HCT116 (cell line): ENCODE measurements at regions not wholly inside any gene's neighbourhood (a gene's known extent, or its start where the extent isn't known, plus 50 kb on each side); places are given as distances from the start of the nearest gene placed in this dataset.

Experiments used
- ATAC-seq: fragments of 200-7000 bp; cut with Tn5 transposase; 2 replicates; pipeline ENCODE4 v1.9.1; 2020; ENCODE audit warnings: mild to moderate bottlenecking, moderate library complexity
- BruUV-seq: library from RNA; stranded (reverse); fragments of 400-500 nt; replicated peaks from 2 replicates; lab custom pipeline; 2021; lab: Mats Ljungman, UMichigan
- CTCF ChIA-PET: fragments of 300-600 bp; sonication (Branson Sonifier 250); formaldehyde crosslinking; loops from one replicate; lab custom pipeline; 2021; ENCODE audit warnings: antibody characterized with exemption; lab: Charles Lee
- POLR2A ChIA-PET: fragments of 300-600, 350-600 bp; sonication (Branson Sonifier 250); formaldehyde crosslinking; loops from one replicate; lab custom pipeline; 2021; ENCODE audit warnings: antibody characterized with exemption; lab: Charles Lee
- RAD21 ChIA-PET, 2 experiments: fragments of 300-600 bp; sonication (Branson Sonifier 250); formaldehyde crosslinking; loops; one replicate each; lab custom pipeline; 2023; ENCODE audit warnings: low total read pairs in 2 of 2; ENCODE audit not compliant: uncharacterized antibody in 2 of 2, unreplicated experiment in 2 of 2, low non-redundant PET in 1 of 2; lab: Charles Lee
- DNase-seq: peaks from one replicate; pipeline ENCODE4 v3.0.0-alpha.2; 2010; ENCODE audit warnings: low read depth, low spot score
- H2AFZ ChIP-seq: fragments of 200-600 bp; shearing (Covaris generic), sonication (generic); 2 replicates; pipeline ENCODE4 v1.6.1; 2017; ENCODE audit warnings: low read depth, mixed run types, mixed read lengths, antibody characterized with exemption, low read length; ENCODE audit not compliant: poor library complexity, severe bottlenecking
- H3K27ac ChIP-seq: 2 replicates; pipeline ENCODE4 v1.5.1; 2012; ENCODE audit warnings: low read depth, low read length
- H3K27me3 ChIP-seq: fragments of 200-600 bp; sonication (generic); 2 replicates; pipeline ENCODE4 v1.6.1; 2016; ENCODE audit warnings: mixed run types, low read length, mixed read lengths; ENCODE audit not compliant: insufficient read depth
- H3K36me3 ChIP-seq, 2 experiments: fragments of 200-500 bp in 1 of 2; fragments of 200-600 bp in 1 of 2; sonication (Bioruptor generic) in 1 of 2; sonication (generic) in 1 of 2; 2 replicates each; pipeline versions ENCODE4 v1.5.1 to v1.6.1; 2014 to 2016; ENCODE audit warnings: low read length in 2 of 2, inconsistent platforms in 1 of 2, mixed read lengths in 1 of 2, mixed run types in 1 of 2; ENCODE audit not compliant: insufficient read depth in 2 of 2, control insufficient read depth in 1 of 2
- H3K4me1 ChIP-seq, 2 experiments: fragments of 200-600 bp in 1 of 2; sonication (generic) in 1 of 2; 2 replicates each; pipeline versions ENCODE4 v1.5.1 to v1.6.1; 2012 to 2017; ENCODE audit warnings: low read length in 2 of 2, inconsistent platforms in 1 of 2, mild to moderate bottlenecking in 1 of 2, mixed read lengths in 1 of 2, mixed run types in 1 of 2, moderate library complexity in 1 of 2; ENCODE audit not compliant: insufficient read depth in 2 of 2, control insufficient read depth in 1 of 2
- H3K4me2 ChIP-seq: fragments of 200-600 bp; sonication (generic); 2 replicates; pipeline ENCODE4 v1.6.1; 2017; ENCODE audit warnings: mixed run types, low read length, mixed read lengths
- H3K4me3 ChIP-seq, 2 experiments: fragments of 200-600 bp in 1 of 2; sonication (generic) in 1 of 2; replicated peaks in 1 of 2; 2 replicates each; pipeline ENCODE4 v1.5.1; 2011 to 2016; ENCODE audit warnings: low read length in 2 of 2, control low read depth in 1 of 2, low read depth in 1 of 2, mild to moderate bottlenecking in 1 of 2, mixed read lengths in 1 of 2, mixed run types in 1 of 2
- H3K79me2 ChIP-seq: fragments of 200-600 bp; sonication (generic); 2 replicates; pipeline ENCODE4 v1.6.1; 2017; ENCODE audit warnings: mild to moderate bottlenecking, mixed run types, low read length, moderate library complexity, mixed read lengths; ENCODE audit not compliant: insufficient read depth
- H3K9ac ChIP-seq: fragments of 200-600 bp; sonication (generic); 2 replicates; pipeline ENCODE4 v1.6.1; 2016; ENCODE audit warnings: low read length, mixed read lengths
- H3K9me2 ChIP-seq: fragments of 200-600 bp; sonication (generic), shearing (Covaris generic); 2 replicates; pipeline ENCODE4 v1.6.1; 2017; ENCODE audit warnings: mixed run types, mild to moderate bottlenecking, moderate library complexity; ENCODE audit not compliant: insufficient read depth
- H3K9me3 ChIP-seq, 2 experiments: fragments of 200-500 bp in 1 of 2; fragments of 200-600 bp in 1 of 2; sonication (Bioruptor generic) in 1 of 2; sonication (generic) in 1 of 2; 2 replicates each; pipeline ENCODE4 v1.6.1; 2014 to 2017; ENCODE audit warnings: low read length in 2 of 2, mixed read lengths in 2 of 2, inconsistent platforms in 1 of 2, low read depth in 1 of 2, mild to moderate bottlenecking in 1 of 2, mixed run types in 1 of 2, moderate library complexity in 1 of 2; ENCODE audit not compliant: control insufficient read depth in 1 of 2, insufficient read depth in 1 of 2
- H4K20me1 ChIP-seq: fragments of 200-600 bp; sonication (generic), shearing (Covaris generic); 2 replicates; pipeline ENCODE4 v1.6.1; 2017; ENCODE audit warnings: mixed run types, mild to moderate bottlenecking, moderate library complexity; ENCODE audit not compliant: insufficient read depth
- CEBPB ChIP-seq: IDR thresholded peaks from 2 replicates; pipeline ENCODE4 v1.6.1; 2012; ENCODE audit warnings: low read depth
- EGR1 ChIP-seq: IDR thresholded peaks from 2 replicates; pipeline ENCODE4 v1.6.1; 2012; ENCODE audit warnings: low read depth
- ELF1 ChIP-seq: IDR thresholded peaks from 2 replicates; pipeline ENCODE4 v1.6.1; 2012; ENCODE audit warnings: low read depth, borderline replicate concordance
- EZH2 ChIP-seq: fragments of 200-600 bp; sonication (generic); IDR thresholded peaks from 2 replicates; pipeline ENCODE4 v1.6.1; 2017; ENCODE audit warnings: antibody characterized with exemption, mixed run types
- EZH2phosphoT487 ChIP-seq: fragments of 200-600 bp; IDR thresholded peaks from 2 replicates; pipeline ENCODE4 v1.6.1; 2018; ENCODE audit warnings: antibody characterized with exemption, borderline replicate concordance
- JUND ChIP-seq: IDR thresholded peaks from 2 replicates; pipeline ENCODE4 v1.6.1; 2012
- POLR2A ChIP-seq: IDR thresholded peaks from 2 replicates; pipeline ENCODE4 v1.7.0; 2011; ENCODE audit warnings: borderline replicate concordance; ENCODE audit not compliant: insufficient read depth, insufficient read length; ENCODE audit errors: extremely low read depth
- POLR2AphosphoS5 ChIP-seq: IDR thresholded peaks from 2 replicates; pipeline ENCODE4 v1.6.1; 2011; ENCODE audit warnings: mild to moderate bottlenecking, low read depth, low read length, moderate library complexity
- RAD21 ChIP-seq: IDR thresholded peaks from 2 replicates; pipeline ENCODE4 v1.6.1; 2012; ENCODE audit warnings: low read depth, mild to moderate bottlenecking
- SIN3A ChIP-seq: IDR thresholded peaks from 2 replicates; pipeline ENCODE4 v1.6.1; 2012; ENCODE audit warnings: low read depth
- SP1 ChIP-seq: IDR thresholded peaks from 2 replicates; pipeline ENCODE4 v1.6.1; 2012; ENCODE audit warnings: low read depth
- YY1 ChIP-seq: IDR thresholded peaks from 2 replicates; pipeline ENCODE4 v1.6.1; 2011; ENCODE audit warnings: low read length, low read depth, moderate library complexity, mild to moderate bottlenecking; ENCODE audit not compliant: insufficient replicate concordance; ENCODE audit errors: extremely low read depth
- ZFX ChIP-seq: fragments of 450-650 bp; IDR thresholded peaks from 2 replicates; pipeline ENCODE4 v1.6.1; 2017
- ZNF274 ChIP-seq: fragments of 200-500 bp; sonication (Bioruptor generic); IDR thresholded peaks from 2 replicates; pipeline ENCODE4 v1.6.1; 2014; ENCODE audit warnings: mild to moderate bottlenecking, low read depth, low read length, inconsistent platforms
- intact Hi-C: fragments of 100-400 bp; cut with micrococcal nuclease; formaldehyde crosslinking; loops from 2 replicates; pipeline ENCODE4 v1.10.0; 2022
- TF ChIP-seq, protein P1 (sequence below): IDR thresholded peaks from 2 replicates; pipeline ENCODE4 v1.6.1; 2012; ENCODE audit warnings: low read depth
- TF ChIP-seq, protein P2 (sequence below), 3 experiments: fragments of 200-600 bp in 1 of 3; sonication (generic) in 1 of 3; IDR thresholded peaks in 2 of 3; conservative IDR thresholded peaks in 1 of 3; 2 replicates each; pipeline ENCODE4 v1.5.1; 2012 to 2017; ENCODE audit warnings: low read depth in 2 of 3, low read length in 2 of 3, antibody characterized with exemption in 1 of 3, borderline replicate concordance in 1 of 3, control low read depth in 1 of 3, mild to moderate bottlenecking in 1 of 3, mixed read lengths in 1 of 3, mixed run types in 1 of 3, moderate library complexity in 1 of 3; ENCODE audit not compliant: insufficient read depth in 1 of 3
- TF ChIP-seq, protein P3 (sequence below): IDR thresholded peaks from 2 replicates; pipeline ENCODE4 v1.6.1; 2012

DNA sequence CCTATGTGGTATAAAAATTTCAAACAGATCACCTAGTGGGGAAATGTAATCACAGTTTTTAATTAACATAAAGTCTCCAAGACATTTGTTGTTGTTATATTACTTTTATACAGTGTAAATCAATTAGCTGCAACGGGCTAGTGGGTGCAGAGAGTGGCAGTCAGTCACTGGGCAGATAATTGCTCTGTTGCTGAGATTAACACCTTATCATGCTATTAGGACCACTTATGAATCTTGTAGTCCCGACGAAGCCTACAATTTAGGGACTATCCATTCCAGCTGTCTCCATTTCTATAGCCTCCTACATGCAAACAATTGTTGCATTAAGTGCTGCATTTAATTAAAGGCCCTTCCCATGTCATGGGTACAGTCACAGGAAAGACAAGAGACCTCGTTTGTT is 158.9 kb upstream of the PROX1 start:
- H4K20me1 ChIP-seq = no peaks in the 10 kb centered on the region
- TF ChIP-seq ELF1 = no peak
- TF ChIP-seq YY1 = no peak
- TF ChIP-seq POLR2A = no peak
- no peak for TF ChIP-seq CEBPB
- no peak for TF ChIP-seq EZH2phosphoT487
- no peak for TF ChIP-seq EZH2
- TF ChIP-seq, protein P1, sequence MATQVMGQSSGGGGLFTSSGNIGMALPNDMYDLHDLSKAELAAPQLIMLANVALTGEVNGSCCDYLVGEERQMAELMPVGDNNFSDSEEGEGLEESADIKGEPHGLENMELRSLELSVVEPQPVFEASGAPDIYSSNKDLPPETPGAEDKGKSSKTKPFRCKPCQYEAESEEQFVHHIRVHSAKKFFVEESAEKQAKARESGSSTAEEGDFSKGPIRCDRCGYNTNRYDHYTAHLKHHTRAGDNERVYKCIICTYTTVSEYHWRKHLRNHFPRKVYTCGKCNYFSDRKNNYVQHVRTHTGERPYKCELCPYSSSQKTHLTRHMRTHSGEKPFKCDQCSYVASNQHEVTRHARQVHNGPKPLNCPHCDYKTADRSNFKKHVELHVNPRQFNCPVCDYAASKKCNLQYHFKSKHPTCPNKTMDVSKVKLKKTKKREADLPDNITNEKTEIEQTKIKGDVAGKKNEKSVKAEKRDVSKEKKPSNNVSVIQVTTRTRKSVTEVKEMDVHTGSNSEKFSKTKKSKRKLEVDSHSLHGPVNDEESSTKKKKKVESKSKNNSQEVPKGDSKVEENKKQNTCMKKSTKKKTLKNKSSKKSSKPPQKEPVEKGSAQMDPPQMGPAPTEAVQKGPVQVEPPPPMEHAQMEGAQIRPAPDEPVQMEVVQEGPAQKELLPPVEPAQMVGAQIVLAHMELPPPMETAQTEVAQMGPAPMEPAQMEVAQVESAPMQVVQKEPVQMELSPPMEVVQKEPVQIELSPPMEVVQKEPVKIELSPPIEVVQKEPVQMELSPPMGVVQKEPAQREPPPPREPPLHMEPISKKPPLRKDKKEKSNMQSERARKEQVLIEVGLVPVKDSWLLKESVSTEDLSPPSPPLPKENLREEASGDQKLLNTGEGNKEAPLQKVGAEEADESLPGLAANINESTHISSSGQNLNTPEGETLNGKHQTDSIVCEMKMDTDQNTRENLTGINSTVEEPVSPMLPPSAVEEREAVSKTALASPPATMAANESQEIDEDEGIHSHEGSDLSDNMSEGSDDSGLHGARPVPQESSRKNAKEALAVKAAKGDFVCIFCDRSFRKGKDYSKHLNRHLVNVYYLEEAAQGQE = no peak
- no peak for TF ChIP-seq RAD21
- TF ChIP-seq JUND = no peak
- no peak for TF ChIP-seq ZFX
- TF ChIP-seq, protein P2, sequence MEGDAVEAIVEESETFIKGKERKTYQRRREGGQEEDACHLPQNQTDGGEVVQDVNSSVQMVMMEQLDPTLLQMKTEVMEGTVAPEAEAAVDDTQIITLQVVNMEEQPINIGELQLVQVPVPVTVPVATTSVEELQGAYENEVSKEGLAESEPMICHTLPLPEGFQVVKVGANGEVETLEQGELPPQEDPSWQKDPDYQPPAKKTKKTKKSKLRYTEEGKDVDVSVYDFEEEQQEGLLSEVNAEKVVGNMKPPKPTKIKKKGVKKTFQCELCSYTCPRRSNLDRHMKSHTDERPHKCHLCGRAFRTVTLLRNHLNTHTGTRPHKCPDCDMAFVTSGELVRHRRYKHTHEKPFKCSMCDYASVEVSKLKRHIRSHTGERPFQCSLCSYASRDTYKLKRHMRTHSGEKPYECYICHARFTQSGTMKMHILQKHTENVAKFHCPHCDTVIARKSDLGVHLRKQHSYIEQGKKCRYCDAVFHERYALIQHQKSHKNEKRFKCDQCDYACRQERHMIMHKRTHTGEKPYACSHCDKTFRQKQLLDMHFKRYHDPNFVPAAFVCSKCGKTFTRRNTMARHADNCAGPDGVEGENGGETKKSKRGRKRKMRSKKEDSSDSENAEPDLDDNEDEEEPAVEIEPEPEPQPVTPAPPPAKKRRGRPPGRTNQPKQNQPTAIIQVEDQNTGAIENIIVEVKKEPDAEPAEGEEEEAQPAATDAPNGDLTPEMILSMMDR (IDR thresholded peaks at IDR 0.05 in 2 of 3, conservative IDR thresholded peaks at IDR 0.05 in 1 of 3; ENCODE audit: borderline replicate concordance in 1 of 3, insufficient read depth in 1 of 3, low read depth in 2 of 3, low read length in 2 of 3) = no peak
- TF ChIP-seq SIN3A = no peak
- no peak for TF ChIP-seq SP1
- TF ChIP-seq, protein P3, sequence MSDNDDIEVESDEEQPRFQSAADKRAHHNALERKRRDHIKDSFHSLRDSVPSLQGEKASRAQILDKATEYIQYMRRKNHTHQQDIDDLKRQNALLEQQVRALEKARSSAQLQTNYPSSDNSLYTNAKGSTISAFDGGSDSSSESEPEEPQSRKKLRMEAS = no peak
- TF ChIP-seq ZNF274 = no peak
- no peak for TF ChIP-seq POLR2AphosphoS5
- TF ChIP-seq EGR1 = no peak
- TF ChIP-seq, all 23 proteins: peak for 0
- ChIA-PET POLR2A (no interaction called here), CTCF (no interaction called here), RAD21 (no interaction called here)
- Histone ChIP-seq H3K9me2 (no peaks in the 10 kb centered on the region), H3K36me3 (no peaks in the 10 kb centered on the region), H3K27me3 (peaks cover 3% of the 10 kb centered on the region; the same call in 1 of the 2 replicates), H3K9ac (no peak overlapping the region), H3K9me3 (no peaks in the 10 kb centered on the region), H3K4me2 (no peak overlapping the region), H3K79me2 (no peaks in the 10 kb centered on the region), H2AFZ (no peak overlapping the region), H3K27ac (no peak overlapping the region), H3K4me1 (no peaks in the 10 kb centered on the region), H3K4me3 (no peak overlapping the region)
- no peak for DNase-seq
- no peak for ATAC-seq
- intact Hi-C loops = no loop called here
- no TSS peak for BruUV-seq
